Urinary bladder (tissue), 4 donors: ENCODE measurements at regions not wholly inside any gene's neighbourhood (a gene's known extent, or its start where the extent isn't known, plus 50 kb on each side); places are given as distances from the start of the nearest gene placed in this dataset. TPM values are rescaled to one million over a fixed set of nuclear protein-coding genes. Genes with fewer than 3 reads are reported as not detected.
"Not testable (repeated sequence)": the region's sequence is repeated elsewhere in the genome, so short reads cannot be mapped to it uniquely, and the experiment has no call there.

Source experiments
- DNase-seq: peaks from one replicate; pipeline ENCODE4 v3.0.0-alpha.2; 2015; ENCODE audit errors: extremely low spot score
- H3K27ac ChIP-seq: one replicate; pipeline ENCODE4 v1.5.1; 2013; ENCODE audit warnings: low read depth, mild to moderate bottlenecking, moderate library complexity
- H3K36me3 ChIP-seq: one replicate; pipeline ENCODE4 v1.6.1; 2013; ENCODE audit warnings: mild to moderate bottlenecking, moderate library complexity; ENCODE audit not compliant: insufficient read depth
- H3K4me1 ChIP-seq: one replicate; pipeline ENCODE4 v1.6.1; 2013; ENCODE audit warnings: mild to moderate bottlenecking, moderate library complexity; ENCODE audit not compliant: insufficient read depth
- H3K4me3 ChIP-seq: one replicate; pipeline ENCODE4 v1.5.1; 2013; ENCODE audit warnings: low read depth, low read length
- WGBS: extraction: QIAGEN DNeasy Blood & Tissue Kit; methylation state at CpG from one replicate; pipeline ENCODE4 v1.1.7; 2013; 5-methylcytosine and 5-hydroxymethylcytosine counted together
- small RNA-seq: library from RNA; depleted of rRNA; stranded (forward); fragments of <200 nt; gene quantifications from one replicate; pipeline ENCODE3, GENCODE V24; 2014
- donor health status: healthy with polysubstance abuse.
- donor health status: healthy.

DNA sequence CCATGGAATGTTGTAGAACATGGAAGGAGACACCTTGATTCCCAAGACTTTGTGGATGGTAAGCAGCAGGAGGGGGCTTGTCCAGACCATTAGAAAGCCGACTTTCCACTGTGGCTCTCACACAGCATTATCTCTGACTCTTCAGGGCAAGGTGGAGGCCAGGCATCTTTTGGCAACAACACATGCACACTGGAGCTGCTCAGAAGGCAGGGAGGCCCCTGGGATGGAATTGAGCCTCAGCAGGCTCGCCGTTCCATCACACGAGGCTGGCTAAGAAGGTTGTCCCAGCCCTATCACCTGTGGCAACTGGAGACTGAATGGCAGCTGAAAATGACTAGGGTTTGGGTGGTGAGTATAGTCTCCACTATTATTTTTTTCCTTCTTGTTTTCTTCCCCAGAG is 76.3 kb upstream of the TMEM45B start:
- H3K4me1 ChIP-seq = no peaks in the 10 kb centered on the region
- H3K4me3 ChIP-seq = no peak overlapping the region
- no peak for DNase-seq
- WGBS = 79% methylated on average over 4 of the region's 4 CpGs
- H3K36me3 ChIP-seq = no peaks in the 10 kb centered on the region
- H3K27ac ChIP-seq = no peak overlapping the region

DNA sequence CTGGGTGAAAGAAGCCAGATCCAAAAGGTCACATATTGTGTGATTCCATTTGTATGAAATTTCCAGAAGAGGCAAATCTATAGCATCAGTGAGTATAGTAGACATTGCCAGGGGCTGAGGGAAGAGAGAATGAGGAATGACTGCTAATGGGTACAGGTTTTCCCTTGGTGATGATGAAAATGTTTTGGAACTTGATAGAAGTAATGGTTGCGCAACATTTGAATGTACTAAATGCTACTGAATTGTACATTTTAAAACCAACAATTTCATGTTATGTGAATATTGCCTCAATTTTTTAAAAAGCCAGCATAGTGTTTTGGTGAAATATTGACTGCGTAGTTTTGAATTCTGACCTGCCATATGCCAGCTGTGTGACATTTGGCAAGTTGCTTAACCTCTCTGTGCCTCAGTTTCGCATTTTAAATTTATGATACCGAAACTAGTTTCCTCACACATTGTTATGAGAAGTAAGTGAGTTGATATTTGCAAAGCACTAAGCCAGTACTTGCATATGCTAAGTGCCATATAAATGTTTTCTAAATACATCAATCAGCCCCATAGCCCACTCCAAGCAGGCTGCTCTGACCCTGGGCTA is 75.4 kb upstream of the TMEM45B start:
- Histone ChIP-seq H3K36me3 (no peaks in the 10 kb centered on the region), H3K4me3 (no peak overlapping the region), H3K4me1 (no peaks in the 10 kb centered on the region), H3K27ac (no peak overlapping the region)
- WGBS = 92% methylated on average over 4 of the region's 4 CpGs
- no peak for DNase-seq

DNA sequence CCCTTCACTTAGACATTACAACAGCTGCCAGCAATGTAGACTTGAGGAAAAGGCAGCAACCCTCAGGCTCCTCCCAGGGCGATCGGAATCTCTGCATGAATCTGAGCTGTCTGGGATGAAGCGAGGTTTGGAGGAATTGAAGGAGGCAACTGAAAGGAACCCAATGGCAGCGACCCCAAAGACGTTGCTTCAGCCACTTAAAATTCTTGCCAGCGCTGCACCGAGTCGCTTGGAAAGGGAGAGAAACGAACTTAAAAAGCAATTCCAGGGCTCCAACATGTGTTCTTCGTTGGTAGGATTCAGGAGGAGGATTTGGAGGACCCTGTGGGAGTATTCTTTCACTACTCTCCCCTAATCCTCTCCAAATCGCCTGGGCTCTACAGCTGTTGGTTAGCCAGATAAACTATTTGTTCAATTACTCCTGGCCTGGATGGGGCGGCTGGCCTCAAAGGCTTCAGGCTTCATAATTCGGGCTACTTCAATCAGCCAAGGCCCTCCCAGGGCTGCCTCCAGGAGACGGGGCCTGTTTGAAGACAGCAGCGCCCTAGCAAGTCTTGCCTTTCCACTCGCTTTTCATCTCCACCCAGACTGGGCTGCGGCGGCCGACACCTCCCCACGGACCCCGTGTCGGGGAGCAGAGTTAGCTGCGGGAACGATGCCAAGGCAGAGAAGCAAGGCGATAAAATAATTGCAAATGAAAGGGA is 72.4 kb upstream of the TMEM45B start:
- H3K4me1 ChIP-seq = no peaks in the 10 kb centered on the region
- 37% methylated on average over 25 of the region's 25 CpGs for WGBS
- DNase-seq = no peak
- H3K36me3 ChIP-seq = no peaks in the 10 kb centered on the region
- no peak overlapping the region for H3K4me3 ChIP-seq
- H3K27ac ChIP-seq = no peak overlapping the region

DNA sequence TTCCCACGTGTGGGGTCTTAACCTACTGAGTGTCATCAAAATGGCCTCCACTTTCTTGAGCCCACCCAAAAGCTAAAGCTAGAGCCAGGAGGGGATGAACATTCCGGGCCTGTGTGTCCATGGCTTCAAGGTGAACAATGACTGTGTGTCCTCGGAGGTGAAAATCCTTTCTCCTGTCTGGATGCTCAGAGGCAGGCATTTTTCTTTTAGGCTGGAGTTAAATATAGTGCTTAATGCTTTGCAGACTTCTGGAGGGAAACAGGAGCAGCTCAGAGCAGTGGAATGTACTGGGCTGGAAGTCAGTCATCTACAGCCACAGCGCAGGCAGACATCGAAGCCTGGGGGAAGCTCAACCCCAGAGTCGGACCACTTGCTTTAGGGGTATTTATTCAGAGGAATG is 68.6 kb upstream of the TMEM45B start:
- WGBS = 71% methylated on average over 6 of the region's 6 CpGs
- no peak for DNase-seq
- H3K4me1 ChIP-seq = no peaks in the 10 kb centered on the region

DNA sequence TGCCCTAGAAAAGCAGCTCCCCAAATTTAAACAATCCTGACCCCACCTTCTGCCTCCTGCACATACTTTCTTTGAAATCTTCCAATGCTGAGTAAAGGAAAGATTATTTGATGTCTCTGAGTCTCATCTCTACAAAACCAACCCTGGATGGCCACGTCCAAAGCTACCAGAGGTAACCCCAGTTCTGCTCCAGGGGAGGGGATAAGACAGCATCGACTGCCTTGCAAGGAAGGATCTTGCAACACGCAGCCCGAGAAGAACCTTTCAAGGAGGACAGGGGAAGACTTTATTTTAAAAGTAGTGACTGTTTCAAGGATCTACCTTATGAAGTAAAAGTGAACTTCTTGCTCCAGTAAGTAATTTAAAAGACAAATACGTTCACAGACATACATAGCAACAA is 66.5 kb upstream of the TMEM45B start:
- no peaks in the 10 kb centered on the region for H3K4me1 ChIP-seq
- 71% methylated on average over 5 of the region's 5 CpGs for WGBS
- H3K4me3 ChIP-seq = no peak overlapping the region
- no peak overlapping the region for H3K27ac ChIP-seq
- no peak for DNase-seq
- H3K36me3 ChIP-seq = no peaks in the 10 kb centered on the region

More for the DNA sequence above, 68.6 kb upstream of the TMEM45B start:
- Histone ChIP-seq H3K4me3 (no peak overlapping the region), H3K27ac (no peak overlapping the region), H3K36me3 (no peaks in the 10 kb centered on the region)

DNA sequence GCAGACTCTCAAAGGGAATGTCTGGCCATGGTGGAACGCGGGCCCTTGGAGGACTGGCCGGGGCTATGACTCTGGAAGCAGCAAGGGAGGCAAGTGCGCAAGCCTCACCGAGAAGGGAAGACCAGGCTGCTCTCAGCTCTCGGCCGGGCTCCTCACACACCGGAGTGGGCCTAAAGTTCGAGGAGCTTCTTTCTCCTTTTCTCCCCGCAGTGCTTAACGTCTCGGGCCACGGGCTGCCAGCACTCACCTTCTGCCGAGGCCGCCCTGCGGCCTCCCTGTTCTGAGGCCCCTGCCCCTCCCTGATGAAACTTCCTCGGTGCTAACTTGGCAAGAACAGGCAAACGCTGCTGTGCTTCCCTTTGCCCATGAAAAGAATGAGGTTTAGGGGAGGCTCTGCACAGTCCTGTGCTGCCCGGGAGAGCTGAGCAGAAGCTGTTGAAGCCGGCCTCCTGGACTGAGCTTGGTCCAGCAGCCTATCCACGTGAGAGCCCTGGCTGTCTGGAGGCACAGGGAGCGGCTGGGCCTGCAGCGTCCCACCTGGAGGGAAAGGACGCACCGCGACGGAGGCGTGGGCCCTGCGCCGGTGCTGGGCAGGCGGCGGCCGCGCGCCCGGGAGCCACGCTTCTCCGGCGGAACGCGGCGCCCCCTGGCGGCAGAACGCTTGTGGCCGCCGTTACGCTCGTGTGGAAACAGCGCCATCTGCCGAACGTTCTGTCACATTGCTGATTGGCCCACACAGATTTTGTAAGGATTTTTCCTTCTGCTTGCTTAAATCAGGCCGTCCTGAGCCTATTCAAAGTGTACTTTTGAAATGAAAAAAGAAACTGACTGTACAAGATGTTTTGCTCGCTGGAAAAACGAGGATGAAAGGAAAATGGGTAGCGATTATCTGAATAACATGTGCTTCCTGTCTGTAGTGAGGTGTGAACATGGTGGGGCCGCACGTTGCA is 65.0 kb upstream of the TMEM45B start:
- H3K4me1 ChIP-seq = no peaks in the 10 kb centered on the region
- H3K4me3 ChIP-seq = no peak overlapping the region
- no peak overlapping the region for H3K27ac ChIP-seq
- WGBS = 19% methylated on average over 57 of the region's 57 CpGs
- no peak for DNase-seq
- no peaks in the 10 kb centered on the region for H3K36me3 ChIP-seq

DNA sequence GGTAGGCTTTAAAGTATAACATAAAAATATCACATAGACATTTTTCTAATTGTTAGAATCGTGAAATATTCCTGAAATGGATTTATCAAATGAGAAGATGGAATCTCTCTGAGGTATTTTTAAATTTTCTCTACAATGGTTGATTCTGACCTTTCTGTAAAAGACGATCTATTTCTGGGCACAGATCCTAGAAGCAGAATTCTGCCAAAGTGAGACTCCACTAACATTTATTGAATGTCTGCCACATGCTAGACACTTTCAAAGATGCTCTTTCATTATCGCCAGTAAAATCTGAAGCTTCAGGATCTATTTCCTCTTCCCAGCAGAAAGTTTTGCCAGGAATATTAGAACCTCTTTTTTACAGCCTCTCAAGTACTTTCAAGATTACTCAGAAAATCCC is 64.1 kb upstream of the TMEM45B start:
- WGBS = 38% methylated on average over 3 of the region's 3 CpGs
- no peaks in the 10 kb centered on the region for H3K4me1 ChIP-seq
- no peaks in the 10 kb centered on the region for H3K36me3 ChIP-seq
- no peak for DNase-seq
- H3K4me3 ChIP-seq = no peak overlapping the region
- no peak overlapping the region for H3K27ac ChIP-seq

DNA sequence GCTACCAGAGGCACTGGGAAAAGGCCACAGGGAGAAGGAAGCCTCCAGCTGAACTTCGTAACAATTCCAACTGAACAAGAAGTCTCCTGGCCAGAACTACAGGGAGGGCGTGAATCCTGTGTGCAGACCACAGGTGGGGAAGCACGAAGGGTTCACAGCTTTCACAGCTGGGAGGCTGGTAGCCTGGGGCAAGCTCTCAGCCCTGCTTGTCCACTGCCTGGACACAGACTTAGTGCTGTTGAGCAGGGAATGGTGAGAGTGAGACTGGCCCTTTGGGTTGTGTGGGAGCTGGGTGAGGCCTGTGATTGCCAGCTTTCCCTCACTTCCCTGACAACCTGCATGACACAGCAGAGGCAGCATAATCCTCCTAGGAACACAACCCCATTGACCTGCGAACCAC is 52.1 kb upstream of the TMEM45B start:
- H3K4me3 ChIP-seq, DNase-seq, H3K27ac ChIP-seq, H3K4me1 ChIP-seq, H3K36me3 ChIP-seq: not testable (repeated sequence)
- WGBS = 88% methylated on average over 4 of the region's 4 CpGs

DNA sequence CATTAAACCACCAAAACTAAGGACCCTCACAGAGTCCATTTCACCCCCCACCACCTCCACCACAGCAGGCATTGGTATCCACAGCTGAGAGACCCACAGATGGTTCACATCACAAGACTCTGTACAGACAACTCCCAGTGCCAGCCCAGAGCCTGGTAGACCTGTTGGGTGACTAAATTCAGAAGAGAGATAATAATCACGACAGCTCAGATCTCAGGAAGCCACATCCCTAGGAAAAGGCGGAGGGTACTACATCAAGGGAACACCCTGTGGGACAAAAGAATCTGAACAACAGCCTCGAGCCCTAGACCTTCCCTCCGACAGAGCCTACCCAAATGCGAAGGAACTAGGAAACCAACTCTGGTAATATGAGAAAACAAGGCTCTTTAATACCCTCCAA is 51.4 kb upstream of the TMEM45B start:
- 54% methylated on average over 4 of the region's 5 CpGs for WGBS
- not testable (repeated sequence) for H3K27ac ChIP-seq, H3K4me3 ChIP-seq, H3K36me3 ChIP-seq, DNase-seq, H3K4me1 ChIP-seq

Small RNA genes lying in the stretch of these regions (small RNA-seq; reads per million reads assigned to genes)
- gene RPS27P20 = not detected
